GM12891 (cell line): ENCODE measurements at regions not wholly inside any gene's neighbourhood (a gene's known extent, or its start where the extent isn't known, plus 50 kb on each side); places are given as distances from the start of the nearest gene placed in this dataset.

Source experiments
- DNase-seq: peaks from one replicate; pipeline ENCODE4 v3.0.0; 2011; ENCODE audit warnings: low spot score; ENCODE audit not compliant: insufficient read length
- FAIRE-seq: peaks from 2 replicates; lab custom pipeline; 2011; peaks lifted over from hg19 to GRCh38; lab: Jason Lieb, UNC
- PAX5 ChIP-seq: IDR thresholded peaks from 2 replicates; pipeline ENCODE4 v1.6.1; 2011; ENCODE audit warnings: low read length, moderate library complexity, mild to moderate bottlenecking; ENCODE audit not compliant: insufficient read depth, severe bottlenecking
- POLR2A ChIP-seq: IDR thresholded peaks from 2 replicates; pipeline ENCODE4 v1.6.1; 2011; ENCODE audit warnings: low read depth, low read length, control low read depth
- POLR2AphosphoS5 ChIP-seq: IDR thresholded peaks from 2 replicates; pipeline ENCODE4 v1.6.1; 2011; ENCODE audit warnings: low read depth, low read length, control low read depth
- POU2F2 ChIP-seq: IDR thresholded peaks from 2 replicates; pipeline ENCODE4 v1.6.1; 2011; ENCODE audit warnings: low read depth, mild to moderate bottlenecking, control low read depth, low read length, moderate library complexity
- SPI1 ChIP-seq: IDR thresholded peaks from 2 replicates; pipeline ENCODE4 v1.6.1; 2011; ENCODE audit warnings: low read depth, low read length, control low read depth
- TAF1 ChIP-seq: IDR thresholded peaks from 2 replicates; pipeline ENCODE4 v1.6.1; 2011; ENCODE audit warnings: low read depth, low read length, control low read depth

- DNase-seq (no peak), FAIRE-seq (no peak)
- TF ChIP-seq PAX5 = no peak
- no peak for TF ChIP-seq SPI1
- no peak for TF ChIP-seq TAF1
- no peak for TF ChIP-seq POLR2A
- TF ChIP-seq POLR2AphosphoS5 = no peak
- no peak for TF ChIP-seq POU2F2
Measured at GRCh38 chr4:35175487-35175886, 1068.8 kb downstream of the ARAP2 start.

- DNase-seq = no peak
- no peak for TF ChIP-seq POU2F2
- no peak for TF ChIP-seq POLR2A
- TF ChIP-seq TAF1 = no peak
- TF ChIP-seq PAX5 = no peak
- no peak for TF ChIP-seq POLR2AphosphoS5
- no peak for TF ChIP-seq SPI1
- FAIRE-seq = no peak
Measured at GRCh38 chr4:35175894-35176293, 1068.4 kb downstream of the ARAP2 start.

- no peak for TF ChIP-seq PAX5
- no peak for TF ChIP-seq TAF1
- no peak for TF ChIP-seq POLR2AphosphoS5
- no peak for TF ChIP-seq POLR2A
- TF ChIP-seq SPI1 = no peak
- TF ChIP-seq POU2F2 = no peak
- FAIRE-seq (no peak), DNase-seq (no peak)
Measured at GRCh38 chr4:35182451-35182850, 1061.9 kb downstream of the ARAP2 start.

- no peak for DNase-seq
- TF ChIP-seq TAF1 (no peak), POU2F2 (no peak), PAX5 (no peak), POLR2A (no peak), POLR2AphosphoS5 (no peak), SPI1 (no peak)
- FAIRE-seq = no peak
Measured at GRCh38 chr4:35189988-35190613, 1054.2 kb downstream of the ARAP2 start.

GRCh38 chr4:35201403-35201802 lies 1042.9 kb downstream of the ARAP2 start:
- no peak for FAIRE-seq
- TF ChIP-seq POLR2A (no peak), SPI1 (no peak), TAF1 (no peak), POU2F2 (no peak), POLR2AphosphoS5 (no peak), PAX5 (no peak)
- DNase-seq = no peak

GRCh38 chr4:35216636-35217035 lies 1027.7 kb downstream of the ARAP2 start:
- DNase-seq (no peak), FAIRE-seq (no peak)
- TF ChIP-seq POLR2AphosphoS5 (no peak), POU2F2 (no peak), TAF1 (no peak), SPI1 (no peak), POLR2A (no peak), PAX5 (no peak)

- no peak for DNase-seq
- FAIRE-seq = no peak
- no peak for TF ChIP-seq PAX5
Measured at GRCh38 chr4:35217331-35217730, 1027.0 kb downstream of the ARAP2 start.

GRCh38 chr4:35228313-35228712 lies 1016.0 kb downstream of the ARAP2 start:
- FAIRE-seq = no peak
- no peak for DNase-seq
- TF ChIP-seq POLR2AphosphoS5 (no peak), SPI1 (no peak), POLR2A (no peak), TAF1 (no peak), POU2F2 (no peak), PAX5 (no peak)

GRCh38 chr4:35229021-35229420 lies 1015.3 kb downstream of the ARAP2 start:
- TF ChIP-seq POLR2A (no peak), TAF1 (no peak), POU2F2 (no peak), POLR2AphosphoS5 (no peak), SPI1 (no peak), PAX5 (no peak)
- DNase-seq (no peak), FAIRE-seq (no peak)

- no peak for TF ChIP-seq POLR2A
- no peak for TF ChIP-seq TAF1
- TF ChIP-seq POU2F2 = no peak
- no peak for TF ChIP-seq PAX5
- TF ChIP-seq POLR2AphosphoS5 = no peak
- no peak for TF ChIP-seq SPI1
- DNase-seq = no peak
- FAIRE-seq = no peak
Measured at GRCh38 chr4:35237924-35238323, 1006.4 kb downstream of the ARAP2 start.
